IMR-90 (cell line): ENCODE measurements at regions not wholly inside any gene's neighbourhood (a gene's known extent, or its start where the extent isn't known, plus 50 kb on each side); places are given as distances from the start of the nearest gene placed in this dataset.

ENCODE experiments used
- ATAC-seq: fragments of 200-7000 bp; cut with Tn5 transposase; 2 replicates; pipeline ENCODE4 v1.9.1; 2020; ENCODE audit warnings: low read depth, mild to moderate bottlenecking, moderate library complexity
- BruUV-seq: library from RNA; stranded (reverse); fragments of 400-500 nt; replicated peaks from 2 replicates; lab custom pipeline; 2021; lab: Mats Ljungman, UMichigan
- CTCF ChIA-PET: fragments of 300-600 bp; formaldehyde crosslinking; extraction: SDS; loops from one replicate; lab custom pipeline; 2021; ENCODE audit warnings: antibody characterized with exemption; lab: Yijun Ruan, JAX
- POLR2A ChIA-PET: fragments of 300-600 bp; sonication (Branson Sonifier 250); formaldehyde crosslinking; loops from one replicate; lab custom pipeline; 2022; ENCODE audit warnings: antibody characterized with exemption; ENCODE audit not compliant: unreplicated experiment; lab: Charles Lee
- DNase-seq: peaks from one replicate; pipeline ENCODE4 v3.0.0; 2013
- H2AFZ ChIP-seq: replicated peaks from 2 replicates; pipeline ENCODE3; 2013; ENCODE audit warnings: low read length, mild to moderate bottlenecking; ENCODE audit not compliant: poor library complexity
- H2AK5ac ChIP-seq: 2 replicates; pipeline ENCODE4 v1.6.1; 2013; ENCODE audit warnings: low read depth, low read length, inconsistent platforms
- H2AK9ac ChIP-seq: replicated peaks from 2 replicates; pipeline ENCODE3; 2013; ENCODE audit warnings: mild to moderate bottlenecking, low read depth, low read length, moderate library complexity; ENCODE audit not compliant: poor library complexity
- H2BK120ac ChIP-seq: 2 replicates; pipeline ENCODE4 v1.6.1; 2013; ENCODE audit warnings: low read depth, low read length, inconsistent platforms
- H2BK15ac ChIP-seq: 3 replicates; pipeline ENCODE4 v1.6.1; 2013; ENCODE audit warnings: low read depth, low read length, inconsistent platforms
- H2BK20ac ChIP-seq: 2 replicates; pipeline ENCODE4 v1.6.1; 2013; ENCODE audit warnings: low read depth, mild to moderate bottlenecking, inconsistent platforms, low read length, moderate library complexity
- H2BK5ac ChIP-seq: 2 replicates; pipeline ENCODE4 v1.6.1; 2013; ENCODE audit warnings: mild to moderate bottlenecking, low read depth, low read length, inconsistent platforms; ENCODE audit not compliant: poor library complexity, severe bottlenecking
- H3K14ac ChIP-seq: replicated peaks from 2 replicates; pipeline ENCODE4 v1.6.1; 2013; ENCODE audit warnings: low read depth, low read length, inconsistent platforms
- H3K18ac ChIP-seq: 2 replicates; pipeline ENCODE4 v1.6.1; 2013; ENCODE audit warnings: low read depth, low read length, control low read depth
- H3K23ac ChIP-seq: 2 replicates; pipeline ENCODE4 v1.6.1; 2013; ENCODE audit warnings: low read depth, low read length, inconsistent platforms
- H3K27ac ChIP-seq: 2 replicates; pipeline ENCODE4 v1.5.1; 2013; ENCODE audit warnings: mild to moderate bottlenecking, control low read depth, low read length; ENCODE audit not compliant: insufficient read depth
- H3K27me3 ChIP-seq: 2 replicates; pipeline ENCODE4 v1.6.1; 2013; ENCODE audit warnings: low read length; ENCODE audit not compliant: control insufficient read depth, insufficient read depth
- H3K36me3 ChIP-seq: 2 replicates; pipeline ENCODE4 v1.6.1; 2013; ENCODE audit warnings: low read length, mixed read lengths; ENCODE audit not compliant: control insufficient read depth, insufficient read depth
- H3K4ac ChIP-seq: 2 replicates; pipeline ENCODE4 v1.6.1; 2013; ENCODE audit warnings: low read depth, low read length, inconsistent platforms
- H3K4me1 ChIP-seq: 2 replicates; pipeline ENCODE4 v1.6.1; 2013; ENCODE audit warnings: low read length, mixed read lengths; ENCODE audit not compliant: control insufficient read depth, insufficient read depth
- H3K4me2 ChIP-seq: 2 replicates; pipeline ENCODE4 v1.6.1; 2013; ENCODE audit warnings: low read depth, mild to moderate bottlenecking, control low read depth, low read length, moderate library complexity
- H3K4me3 ChIP-seq: 2 replicates; pipeline ENCODE4 v1.5.1; 2013; ENCODE audit warnings: low read depth, mild to moderate bottlenecking, control low read depth, low read length, moderate library complexity; ENCODE audit not compliant: insufficient read depth
- H3K56ac ChIP-seq: 2 replicates; pipeline ENCODE4 v1.6.1; 2013; ENCODE audit warnings: low read length, inconsistent platforms; ENCODE audit not compliant: insufficient read depth; ENCODE audit errors: extremely low read depth
- H3K79me1 ChIP-seq, 2 experiments: 2 replicates each; pipeline ENCODE4 v1.6.1; 2013; ENCODE audit warnings: low read length in 2 of 2, inconsistent platforms in 1 of 2, low read depth in 1 of 2
- H3K9ac ChIP-seq: 2 replicates; pipeline ENCODE4 v1.6.1; 2013; ENCODE audit warnings: low read depth, low read length, control low read depth
- H3K9me1 ChIP-seq: 2 replicates; pipeline ENCODE4 v1.6.1; 2013; ENCODE audit warnings: low read length, inconsistent platforms; ENCODE audit not compliant: insufficient read depth
- H3K9me3 ChIP-seq: 2 replicates; pipeline ENCODE4 v1.6.1; 2013; ENCODE audit warnings: low read length; ENCODE audit not compliant: control insufficient read depth, insufficient read depth
- H4K20me1 ChIP-seq: 2 replicates; pipeline ENCODE4 v1.6.1; 2013; ENCODE audit warnings: low read length, inconsistent platforms; ENCODE audit not compliant: insufficient read depth
- H4K5ac ChIP-seq: 2 replicates; pipeline ENCODE4 v1.6.1; 2013; ENCODE audit warnings: mild to moderate bottlenecking, low read depth, low read length, control low read depth
- H4K8ac ChIP-seq, 2 experiments: 2 replicates each; pipeline ENCODE4 v1.6.1; 2013; ENCODE audit warnings: low read depth in 2 of 2, low read length in 2 of 2, control low read depth in 1 of 2, inconsistent platforms in 1 of 2
- H4K91ac ChIP-seq: 2 replicates; pipeline ENCODE4 v1.6.1; 2013; ENCODE audit warnings: low read depth, low read length, inconsistent platforms; ENCODE audit not compliant: insufficient read depth
- BHLHE40 ChIP-seq: fragments of 150-350 bp; IDR thresholded peaks from 2 replicates; pipeline ENCODE4 v1.6.1; 2016; ENCODE audit warnings: mild to moderate bottlenecking, low read depth, low read length
- CEBPB ChIP-seq: IDR thresholded peaks from 2 replicates; pipeline ENCODE4 v1.6.1; 2012; ENCODE audit warnings: low read depth, low read length, improper control_type of control experiment
- CHD1 ChIP-seq: IDR thresholded peaks from 2 replicates; pipeline ENCODE4 v1.6.1; 2012; ENCODE audit warnings: low read depth, low read length, improper control_type of control experiment
- ELK1 ChIP-seq: fragments of 150-350 bp; IDR thresholded peaks from 2 replicates; pipeline ENCODE4 v1.6.1; 2016; ENCODE audit warnings: low read depth, mild to moderate bottlenecking, low read length, moderate library complexity, borderline replicate concordance
- FOS ChIP-seq: fragments of 150-350 bp; IDR thresholded peaks from 2 replicates; pipeline ENCODE4 v1.6.1; 2016; ENCODE audit warnings: low read depth, low read length
- MAFK ChIP-seq: IDR thresholded peaks from 2 replicates; pipeline ENCODE4 v1.6.1; 2012; ENCODE audit warnings: low read depth, low read length, improper control_type of control experiment
- MAZ ChIP-seq: IDR thresholded peaks from 2 replicates; pipeline ENCODE4 v1.6.1; 2012; ENCODE audit warnings: low read depth, mild to moderate bottlenecking, low read length, improper control_type of control experiment, moderate library complexity, borderline replicate concordance
- MXI1 ChIP-seq: IDR thresholded peaks from 2 replicates; pipeline ENCODE4 v1.6.1; 2012; ENCODE audit warnings: low read depth, mild to moderate bottlenecking, low read length, moderate library complexity, borderline replicate concordance
- NFE2L2 ChIP-seq: fragments of 150-350 bp; IDR thresholded peaks from 2 replicates; pipeline ENCODE4 v1.6.1; 2016; ENCODE audit warnings: low read depth, mild to moderate bottlenecking, low read length
- POLR2A ChIP-seq: IDR thresholded peaks from 2 replicates; pipeline ENCODE4 v1.6.1; 2012; ENCODE audit warnings: mild to moderate bottlenecking, low read depth, low read length
- RAD21 ChIP-seq: IDR thresholded peaks from 2 replicates; pipeline ENCODE4 v1.6.1; 2012; ENCODE audit warnings: low read length, improper control_type of control experiment
- RCOR1 ChIP-seq: IDR thresholded peaks from 2 replicates; pipeline ENCODE4 v1.6.1; 2012; ENCODE audit warnings: mild to moderate bottlenecking, low read length, improper control_type of control experiment; ENCODE audit not compliant: insufficient replicate concordance
- RFX5 ChIP-seq: IDR thresholded peaks from 2 replicates; pipeline ENCODE4 v1.8.0; 2012; ENCODE audit warnings: low read depth, mild to moderate bottlenecking, low read length, moderate library complexity
- SMC3 ChIP-seq: fragments of 150-350 bp; IDR thresholded peaks from 2 replicates; pipeline ENCODE4 v1.6.1; 2016; ENCODE audit warnings: low read depth, mild to moderate bottlenecking, antibody characterized with exemption, low read length, moderate library complexity
- USF2 ChIP-seq: fragments of 150-350 bp; IDR thresholded peaks from 2 replicates; pipeline ENCODE4 v1.6.1; 2017; ENCODE audit warnings: mild to moderate bottlenecking, antibody characterized with exemption, low read length, low read depth
- WGBS, 2 experiments: methylation state at CpG; one replicate each; pipeline versions ENCODE4 v1.1.5 to v1.1.7; 2013; ENCODE audit warnings: missing lambda C conversion rate in 2 of 2; ENCODE audit not compliant: insufficient read length in 1 of 2; ENCODE audit errors: extremely low coverage in 2 of 2; 5-methylcytosine and 5-hydroxymethylcytosine counted together
- dilution Hi-C: fragments of 300-500 bp; cut with HindIII; formaldehyde crosslinking; loops from one replicate; pipeline ENCODE4 v1.14.3; 2018; ENCODE audit warnings: low sequenced_read_pairs; ENCODE audit not compliant: unreplicated experiment
- in situ Hi-C: fragments of 300-500 bp; cut with MboI; formaldehyde crosslinking; loops from 3 replicates; pipeline ENCODE4 v1.14.3; 2019; ENCODE audit warnings: low sequenced_read_pairs, inconsistent platforms, mixed read lengths
- intact Hi-C: fragments of 100-400 bp; cut with micrococcal nuclease; formaldehyde crosslinking; loops from 2 replicates; pipeline ENCODE4 v1.10.0; 2022
- TF ChIP-seq, protein P1 (sequence below): conservative IDR thresholded peaks from 2 replicates; pipeline ENCODE4 v1.5.1; 2012; ENCODE audit warnings: mild to moderate bottlenecking, low read depth, low read length, improper control_type of control experiment

GRCh38 chr6:135600086-135600702, 102.7 kb upstream of the AHI1 start:
- Histone ChIP-seq H3K4ac (no peak overlapping the region), H2AFZ (no peak overlapping the region), H3K4me1 (no peaks in the 10 kb centered on the region), H3K23ac (no peak overlapping the region), H3K9ac (no peak overlapping the region), H4K5ac (no peak overlapping the region), H3K14ac (no peak overlapping the region), H2BK120ac (no peak overlapping the region), H3K18ac (no peak overlapping the region), H3K4me3 (no peak overlapping the region), H3K36me3 (no peaks in the 10 kb centered on the region), H4K8ac (no peak overlapping the region), H3K4me2 (no peak overlapping the region), H2BK15ac (no peak overlapping the region), H3K27ac (no peak overlapping the region), H3K79me1 (no peaks in the 10 kb centered on the region), H3K27me3 (no peaks in the 10 kb centered on the region), H3K9me3 (no peaks in the 10 kb centered on the region), H2AK9ac (no peak overlapping the region), H2AK5ac (no peak overlapping the region), H2BK20ac (no peak overlapping the region), H3K56ac (no peak overlapping the region), H3K9me1 (no peaks in the 10 kb centered on the region), H4K20me1 (no peaks in the 10 kb centered on the region), H2BK5ac (no peak overlapping the region), H4K91ac (no peak overlapping the region)
- dilution Hi-C loops (no loop called here), in situ Hi-C loops (no loop called here), intact Hi-C loops (no loop called here)
- POLR2A ChIA-PET: no interaction called here
- DNase-seq: no peak
- WGBS, 2 experiments: 72% methylated on average over 2 of the region's 5 CpGs; no CpG with 5 or more reads in 1 of the 2 experiments
- CTCF ChIA-PET: no interaction called here
- TF ChIP-seq SMC3: no peak
- no peak for TF ChIP-seq RFX5
- no peak for TF ChIP-seq RCOR1
- no peak for TF ChIP-seq CEBPB
- no peak for TF ChIP-seq CHD1
- TF ChIP-seq, protein P1, sequence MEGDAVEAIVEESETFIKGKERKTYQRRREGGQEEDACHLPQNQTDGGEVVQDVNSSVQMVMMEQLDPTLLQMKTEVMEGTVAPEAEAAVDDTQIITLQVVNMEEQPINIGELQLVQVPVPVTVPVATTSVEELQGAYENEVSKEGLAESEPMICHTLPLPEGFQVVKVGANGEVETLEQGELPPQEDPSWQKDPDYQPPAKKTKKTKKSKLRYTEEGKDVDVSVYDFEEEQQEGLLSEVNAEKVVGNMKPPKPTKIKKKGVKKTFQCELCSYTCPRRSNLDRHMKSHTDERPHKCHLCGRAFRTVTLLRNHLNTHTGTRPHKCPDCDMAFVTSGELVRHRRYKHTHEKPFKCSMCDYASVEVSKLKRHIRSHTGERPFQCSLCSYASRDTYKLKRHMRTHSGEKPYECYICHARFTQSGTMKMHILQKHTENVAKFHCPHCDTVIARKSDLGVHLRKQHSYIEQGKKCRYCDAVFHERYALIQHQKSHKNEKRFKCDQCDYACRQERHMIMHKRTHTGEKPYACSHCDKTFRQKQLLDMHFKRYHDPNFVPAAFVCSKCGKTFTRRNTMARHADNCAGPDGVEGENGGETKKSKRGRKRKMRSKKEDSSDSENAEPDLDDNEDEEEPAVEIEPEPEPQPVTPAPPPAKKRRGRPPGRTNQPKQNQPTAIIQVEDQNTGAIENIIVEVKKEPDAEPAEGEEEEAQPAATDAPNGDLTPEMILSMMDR: no peak
- TF ChIP-seq MAZ: no peak
- TF ChIP-seq NFE2L2: no peak
- no peak for TF ChIP-seq MXI1
- no peak for TF ChIP-seq RAD21
- no peak for TF ChIP-seq BHLHE40
- TF ChIP-seq MAFK: no peak
- TF ChIP-seq USF2: no peak
- TF ChIP-seq ELK1: no peak
- TF ChIP-seq FOS: no peak
- no peak for TF ChIP-seq POLR2A
- no peak for ATAC-seq
- no TSS peak for BruUV-seq
